CD14-positive monocyte (primary cell): ENCODE measurements at regions not wholly inside any gene's neighbourhood (a gene's known extent, or its start where the extent isn't known, plus 50 kb on each side); places are given as distances from the start of the nearest gene placed in this dataset.

ENCODE experiments used
- DNase-seq, 3 donors: peaks; one replicate each; pipeline ENCODE4 v3.0.0-alpha.2; 2011 to 2022
- H2AFZ ChIP-seq: 2 replicates; pipeline ENCODE4 v1.6.0; 2012; ENCODE audit warnings: mild to moderate bottlenecking, low read depth, low read length, inconsistent platforms; ENCODE audit not compliant: insufficient read depth, poor library complexity, severe bottlenecking
- H3K27ac ChIP-seq, 2 donors: 1 replicate in 1 of 2; 2 replicates in 1 of 2; pipeline ENCODE4 v1.5.1; 2012 to 2013; ENCODE audit warnings: low read length in 2 of 2, control low read depth in 1 of 2, inconsistent platforms in 1 of 2, low read depth in 1 of 2, mild to moderate bottlenecking in 1 of 2
- H3K27me3 ChIP-seq, 2 donors: one replicate each; pipeline versions ENCODE4 v1.6.0 to v1.6.1; 2011 to 2013; ENCODE audit warnings: low read length in 2 of 2; ENCODE audit not compliant: control insufficient read depth in 2 of 2, insufficient read depth in 2 of 2
- H3K36me3 ChIP-seq, 2 donors: replicated peaks in 1 of 2; 1 replicate in 1 of 2; 2 replicates in 1 of 2; pipeline versions ENCODE4 v1.5.1 to v1.6.1; 2012 to 2013; ENCODE audit warnings: low read length in 2 of 2, control low read depth in 1 of 2, inconsistent platforms in 1 of 2, mild to moderate bottlenecking in 1 of 2; ENCODE audit not compliant: insufficient read depth in 2 of 2, control insufficient read depth in 1 of 2
- H3K4me1 ChIP-seq, 2 donors: 1 replicate in 1 of 2; 2 replicates in 1 of 2; pipeline versions ENCODE4 v1.5.1 to v1.6.1; 2012 to 2013; ENCODE audit warnings: low read length in 2 of 2, control low read depth in 1 of 2, inconsistent platforms in 1 of 2, mild to moderate bottlenecking in 1 of 2, moderate library complexity in 1 of 2; ENCODE audit not compliant: insufficient read depth in 2 of 2, control insufficient read depth in 1 of 2
- H3K4me2 ChIP-seq: replicated peaks from 2 replicates; pipeline ENCODE3; 2012; ENCODE audit warnings: low read length, moderate library complexity, mild to moderate bottlenecking; ENCODE audit not compliant: poor library complexity, severe bottlenecking; ENCODE audit errors: extremely low read depth
- H3K4me3 ChIP-seq, 3 experiments: fragments of 200-600 bp in 1 of 3; sonication (generic) in 1 of 3; replicated peaks in 1 of 3; 1 replicate in 2 of 3; 2 replicates in 1 of 3; pipeline ENCODE4 v1.5.1; 2011 to 2013; ENCODE audit warnings: low read length in 3 of 3, mild to moderate bottlenecking in 3 of 3, control low read depth in 2 of 3, low read depth in 2 of 3, inconsistent platforms in 1 of 3, moderate library complexity in 1 of 3
- H3K79me2 ChIP-seq: 2 replicates; pipeline ENCODE4 v1.6.0; 2012; ENCODE audit warnings: mild to moderate bottlenecking, control low read depth, inconsistent platforms, low read length, moderate library complexity; ENCODE audit not compliant: insufficient read depth
- H3K9ac ChIP-seq: 2 replicates; pipeline ENCODE4 v1.6.0; 2017; ENCODE audit warnings: low read length, mild to moderate bottlenecking; ENCODE audit not compliant: insufficient read depth, poor library complexity, severe bottlenecking
- H3K9me3 ChIP-seq, 2 donors: replicated peaks in 1 of 2; 1 replicate in 1 of 2; 2 replicates in 1 of 2; pipeline versions ENCODE4 v1.5.1 to v1.6.1; 2012 to 2013; ENCODE audit warnings: low read length in 2 of 2, control low read depth in 1 of 2; ENCODE audit not compliant: control insufficient read depth in 1 of 2, insufficient read depth in 1 of 2
- H4K20me1 ChIP-seq: 2 replicates; pipeline ENCODE4 v1.6.0; 2012; ENCODE audit warnings: mild to moderate bottlenecking, low read length, control low read depth, moderate library complexity; ENCODE audit not compliant: insufficient read depth
- H3K27ac Mint-ChIP-seq, 7 donors: one replicate each; pipeline ENCODE4 v1.8.0; 2020; ENCODE audit warnings: mild to moderate bottlenecking in 7 of 7, mixed read lengths in 7 of 7, moderate library complexity in 6 of 7, inconsistent platforms in 2 of 7
- H3K27me3 Mint-ChIP-seq, 3 donors: one replicate each; pipeline ENCODE4 v1.8.0; 2021 to 2022; ENCODE audit warnings: low read depth in 3 of 3, mild to moderate bottlenecking in 3 of 3, mixed read lengths in 3 of 3, moderate library complexity in 3 of 3, inconsistent platforms in 1 of 3
- H3K36me3 Mint-ChIP-seq, 2 donors: one replicate each; pipeline ENCODE4 v1.8.0; 2020; ENCODE audit warnings: mixed read lengths in 2 of 2, inconsistent platforms in 1 of 2, mild to moderate bottlenecking in 1 of 2
- H3K4me1 Mint-ChIP-seq: one replicate; pipeline ENCODE4 v1.8.0; 2020; ENCODE audit warnings: mild to moderate bottlenecking, mixed read lengths
- H3K4me3 Mint-ChIP-seq, 2 donors: one replicate each; pipeline ENCODE4 v1.8.0; 2020; ENCODE audit warnings: mild to moderate bottlenecking in 2 of 2, mixed read lengths in 2 of 2, moderate library complexity in 1 of 2
- H3K9me3 Mint-ChIP-seq, 7 donors: one replicate each; pipeline ENCODE4 v1.8.0; 2020 to 2022; ENCODE audit warnings: mixed read lengths in 7 of 7, mild to moderate bottlenecking in 6 of 7, moderate library complexity in 6 of 7, inconsistent platforms in 2 of 7
- CTCF ChIP-seq: fragments of 200-600 bp; IDR thresholded peaks from one replicate; pipeline ENCODE4 v1.8.0; 2022; ENCODE audit warnings: antibody characterized with exemption, mild to moderate bottlenecking
- WGBS: methylation state at CpG from one replicate; pipeline ENCODE4 v1.1.5; 2013; ENCODE audit warnings: missing lambda C conversion rate; ENCODE audit not compliant: insufficient coverage; 5-methylcytosine and 5-hydroxymethylcytosine counted together
- intact Hi-C, 2 donors: fragments of 100-400 bp; cut with micrococcal nuclease; formaldehyde crosslinking; loops; one replicate each; pipeline versions ENCODE4 v1.15.0 to v1.15.1; 2023

DNA sequence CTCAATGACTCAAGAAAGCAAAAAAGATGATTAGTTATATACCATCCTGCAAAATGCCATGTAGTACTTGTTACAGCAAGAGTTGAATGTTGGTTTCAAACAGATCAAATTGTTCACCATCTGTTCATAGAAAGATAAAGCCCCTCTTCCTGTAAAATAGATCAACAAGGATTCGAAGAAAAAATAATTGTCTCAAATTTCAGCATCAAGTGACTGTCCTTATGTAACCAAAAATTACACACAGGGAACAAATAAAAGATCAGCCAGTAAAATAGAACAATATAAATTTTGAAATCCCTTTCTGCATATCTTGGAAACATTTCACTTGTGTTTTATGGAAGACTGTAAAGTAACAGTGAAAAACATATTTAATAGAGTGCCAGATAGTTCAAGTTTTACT is 165.1 kb upstream of the STAC start:
- Histone ChIP-seq H3K4me3 (no peak overlapping the region), H3K27me3 (no peaks in the 10 kb centered on the region), H3K9me3 (no peaks in the 10 kb centered on the region), H3K4me1 (no peaks in the 10 kb centered on the region), H3K27ac (no peak overlapping the region), H2AFZ (no peak overlapping the region), H3K9ac (no peak overlapping the region), H3K36me3 (no peaks in the 10 kb centered on the region), H4K20me1 (no peaks in the 10 kb centered on the region), H3K79me2 (no peaks in the 10 kb centered on the region), H3K4me2 (no peak overlapping the region)
- Mint-ChIP-seq H3K4me1 (no peaks in the 10 kb centered on the region), H3K27ac (no peak overlapping the region), H3K9me3 (peaks cover 0 to 4% (median 1%) of the 10 kb centered on the region in 7 donors), H3K27me3 (no peaks in the 10 kb centered on the region), H3K36me3 (no peaks in the 10 kb centered on the region), H3K4me3 (no peak overlapping the region)
- WGBS, result no CpG with 5 or more reads among the region's 1 CpG
- no peak for TF ChIP-seq CTCF
- no peak for DNase-seq
- intact Hi-C loops, result no loop called here

GRCh38 chr3:36219398-36219797 is 160.9 kb upstream of the STAC start:
- H2AFZ ChIP-seq, result no peak overlapping the region
- Mint-ChIP-seq H3K9me3 (peaks cover 0 to 4% (median 1%) of the 10 kb centered on the region in 7 donors), H3K36me3 (no peaks in the 10 kb centered on the region), H3K27me3 (peaks cover 0 to 2% (median 1%) of the 10 kb centered on the region in 3 donors), H3K27ac (no peak overlapping the region), H3K4me3 (no peak overlapping the region), H3K4me1 (no peaks in the 10 kb centered on the region)
- H3K36me3 ChIP-seq, result no peaks in the 10 kb centered on the region
- no peak for DNase-seq
- H3K4me2 ChIP-seq, result no peak overlapping the region
- intact Hi-C loops, result no loop called here
- H3K9me3 ChIP-seq, result no peaks in the 10 kb centered on the region
- no peak overlapping the region for H3K9ac ChIP-seq
- no peak overlapping the region for H3K4me3 ChIP-seq
- H3K27me3 ChIP-seq, result no peaks in the 10 kb centered on the region
- no peak overlapping the region for H3K27ac ChIP-seq
- H3K79me2 ChIP-seq, result no peaks in the 10 kb centered on the region
- WGBS, result no CpG with 5 or more reads among the region's 1 CpG
- no peaks in the 10 kb centered on the region for H3K4me1 ChIP-seq
- no peaks in the 10 kb centered on the region for H4K20me1 ChIP-seq
- no peak for TF ChIP-seq CTCF
